SK-N-SH (cell line): ENCODE measurements at regions not wholly inside any gene's neighbourhood (a gene's known extent, or its start where the extent isn't known, plus 50 kb on each side); places are given as distances from the start of the nearest gene placed in this dataset.

Experiments used
- CTCF ChIP-seq: fragments of 200-600 bp; sonication (generic); IDR thresholded peaks from 2 replicates; pipeline ENCODE4 v1.6.1; 2017; ENCODE audit warnings: antibody characterized with exemption, mild to moderate bottlenecking, moderate library complexity
- ELF1 ChIP-seq: IDR thresholded peaks from 2 replicates; pipeline ENCODE4 v1.4.0; 2012
- EP300 ChIP-seq, 2 experiments: IDR thresholded peaks; 2 replicates each; pipeline versions ENCODE4 v1.4.0 to v1.6.1; 2012; ENCODE audit warnings: borderline replicate concordance in 1 of 2, low read depth in 1 of 2, low read length in 1 of 2
- EZH2phosphoT487 ChIP-seq: fragments of 200-600 bp; sonication (generic); IDR thresholded peaks from 2 replicates; pipeline ENCODE4 v1.6.1; 2017; ENCODE audit warnings: low read depth, mixed run types, mild to moderate bottlenecking, antibody characterized with exemption, moderate library complexity, borderline replicate concordance
- JUND ChIP-seq: IDR thresholded peaks from 2 replicates; pipeline ENCODE4 v1.4.0; 2012
- NFIC ChIP-seq: IDR thresholded peaks from 2 replicates; pipeline ENCODE4 v1.4.0; 2012; ENCODE audit warnings: borderline replicate concordance
- NRF1 ChIP-seq: IDR thresholded peaks from 2 replicates; pipeline ENCODE4 v1.6.1; 2012; ENCODE audit warnings: low read depth, mild to moderate bottlenecking, low read length
- POLR2AphosphoS5 ChIP-seq: IDR thresholded peaks from 2 replicates; pipeline ENCODE4 v1.6.1; 2012; ENCODE audit warnings: low read depth, low read length
- RAD21 ChIP-seq: IDR thresholded peaks from 2 replicates; pipeline ENCODE4 v1.6.1; 2012; ENCODE audit warnings: mild to moderate bottlenecking, low read length
- RCOR1 ChIP-seq: fragments of 150-350 bp; IDR thresholded peaks from 2 replicates; pipeline ENCODE4 v1.6.1; 2017; ENCODE audit warnings: antibody characterized with exemption, low read length
- REST ChIP-seq: IDR thresholded peaks from 2 replicates; pipeline ENCODE4 v1.6.1; 2012; ENCODE audit warnings: mild to moderate bottlenecking, low read depth, low read length, moderate library complexity
- TAF1 ChIP-seq: IDR thresholded peaks from 2 replicates; pipeline ENCODE4 v1.6.1; 2012; ENCODE audit warnings: low read depth, mild to moderate bottlenecking, low read length, moderate library complexity, borderline replicate concordance

GRCh38 chr5:152527358-152528052, 122.4 kb upstream of the NMUR2 start:
- TF ChIP-seq POLR2AphosphoS5 (no peak), EZH2phosphoT487 (no peak), ELF1 (no peak), NFIC (no peak), CTCF (no peak), RAD21 (no peak), JUND (no peak), NRF1 (no peak), EP300 (IDR thresholded peaks at IDR 0.05; ENCODE audit: borderline replicate concordance in 1 of 2, low read depth in 1 of 2, low read length in 1 of 2) (no peak), TAF1 (no peak), RCOR1 (no peak), REST (no peak)
